CD4-positive, CD25-positive, alpha-beta regulatory T cell (primary cell): ENCODE measurements at regions not wholly inside any gene's neighbourhood (a gene's known extent, or its start where the extent isn't known, plus 50 kb on each side); places are given as distances from the start of the nearest gene placed in this dataset.

Experiments used
- ATAC-seq, 2 donors: fragments of 150-1000 bp; cut with Tn5 transposase; one replicate each; pipeline ENCODE4 v1.10.0; 2021; ENCODE audit warnings: low read depth in 2 of 2, moderate number of reproducible peaks in 2 of 2, moderate library complexity in 1 of 2
- DNase-seq, 3 donors: peaks; one replicate each; pipeline versions ENCODE4 v3.0.0 to v3.0.0-alpha.2; 2012 to 2022; ENCODE audit warnings: mixed read lengths in 1 of 3
- H3K27ac ChIP-seq: one replicate; pipeline ENCODE4 v1.7.0; 2013; ENCODE audit warnings: mild to moderate bottlenecking, low read length; ENCODE audit not compliant: insufficient read depth, poor library complexity, severe bottlenecking
- H3K27me3 ChIP-seq: one replicate; pipeline ENCODE4 v1.7.0; 2013; ENCODE audit warnings: low read length; ENCODE audit not compliant: control insufficient read depth, insufficient read depth
- H3K36me3 ChIP-seq: one replicate; pipeline ENCODE4 v1.7.0; 2013; ENCODE audit warnings: mild to moderate bottlenecking, low read length, moderate library complexity; ENCODE audit not compliant: control insufficient read depth, insufficient read depth
- H3K4me1 ChIP-seq: 2 replicates; pipeline ENCODE4 v1.7.0; 2013; ENCODE audit warnings: mild to moderate bottlenecking, low read length; ENCODE audit not compliant: insufficient read depth, control insufficient read depth, poor library complexity, severe bottlenecking
- H3K4me3 ChIP-seq: one replicate; pipeline ENCODE4 v1.7.0; 2013; ENCODE audit warnings: low read depth, mild to moderate bottlenecking, low read length, moderate library complexity
- H3K9me3 ChIP-seq, 2 experiments: 1 replicate in 1 of 2; 2 replicates in 1 of 2; pipeline ENCODE4 v1.7.0; 2013; ENCODE audit warnings: low read length in 2 of 2, mild to moderate bottlenecking in 1 of 2, moderate library complexity in 1 of 2; ENCODE audit not compliant: control insufficient read depth in 2 of 2
- H3K27ac Mint-ChIP-seq, 3 donors: one replicate each; pipeline ENCODE4 v1.8.0; 2020 to 2022; ENCODE audit warnings: mild to moderate bottlenecking in 3 of 3, mixed read lengths in 3 of 3, moderate library complexity in 2 of 3
- H3K27me3 Mint-ChIP-seq: one replicate; pipeline ENCODE4 v1.8.0; 2022; ENCODE audit warnings: mild to moderate bottlenecking, mixed read lengths
- H3K36me3 Mint-ChIP-seq: one replicate; pipeline ENCODE4 v1.8.0; 2020; ENCODE audit warnings: mixed read lengths
- H3K4me1 Mint-ChIP-seq, 4 donors: one replicate each; pipeline ENCODE4 v1.8.0; 2020 to 2022; ENCODE audit warnings: mixed read lengths in 4 of 4, mild to moderate bottlenecking in 1 of 4
- H3K4me3 Mint-ChIP-seq, 4 donors: one replicate each; pipeline ENCODE4 v1.8.0; 2020 to 2022; ENCODE audit warnings: mild to moderate bottlenecking in 4 of 4, mixed read lengths in 4 of 4, moderate library complexity in 3 of 4
- H3K9me3 Mint-ChIP-seq, 7 donors: one replicate each; pipeline ENCODE4 v1.8.0; 2020 to 2022; ENCODE audit warnings: mixed read lengths in 7 of 7, mild to moderate bottlenecking in 3 of 7, moderate library complexity in 2 of 7

DNA sequence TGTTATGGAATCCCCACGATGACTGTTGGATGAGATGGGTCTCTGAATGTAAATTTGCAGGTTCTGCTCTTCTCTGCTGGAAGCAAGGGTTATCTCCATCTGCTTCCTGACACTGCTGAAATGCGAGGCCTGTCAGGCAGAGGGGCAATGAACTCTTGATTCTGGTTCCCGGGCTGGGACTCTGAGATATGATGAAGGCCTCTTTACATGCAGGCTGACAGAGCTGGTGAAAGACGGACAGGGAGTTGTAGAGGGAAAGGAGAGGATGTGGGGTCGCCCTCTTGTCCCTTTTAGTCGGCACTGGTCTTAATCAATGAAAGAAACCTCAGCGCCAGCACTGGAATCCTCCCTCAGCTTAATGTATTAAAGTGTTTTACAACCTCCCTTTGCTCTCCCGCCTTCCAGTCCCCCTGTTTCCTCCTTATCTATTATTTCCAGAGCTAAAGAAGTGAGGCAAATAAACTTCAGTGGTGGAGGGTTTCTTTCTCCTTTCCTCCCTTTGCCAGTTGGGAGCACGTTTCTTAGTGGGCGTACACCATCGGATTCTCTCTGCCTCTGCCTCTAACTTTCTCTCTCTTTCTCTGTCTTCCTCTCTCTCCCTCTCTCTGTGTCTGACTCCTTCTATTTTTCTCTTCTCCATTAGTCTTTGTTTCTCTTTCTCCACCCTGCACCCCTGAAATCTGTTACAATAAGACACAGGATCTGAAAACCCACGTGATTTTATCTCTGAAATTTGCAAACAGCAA is 145.6 kb downstream of the BAMBI start:
- H3K27me3 ChIP-seq: no peaks in the 10 kb centered on the region
- no peaks in the 10 kb centered on the region for H3K36me3 ChIP-seq
- no peak overlapping the region for H3K4me3 Mint-ChIP-seq
- no peak overlapping the region for H3K27ac Mint-ChIP-seq
- no peaks in the 10 kb centered on the region for H3K27me3 Mint-ChIP-seq
- ATAC-seq (no peak), DNase-seq (no peak)
- H3K4me1 Mint-ChIP-seq: no peaks in the 10 kb centered on the region
- no peaks in the 10 kb centered on the region for H3K9me3 Mint-ChIP-seq
- no peaks in the 10 kb centered on the region for H3K9me3 ChIP-seq
- no peak overlapping the region for H3K27ac ChIP-seq
- H3K4me1 ChIP-seq: no peaks in the 10 kb centered on the region
- H3K36me3 Mint-ChIP-seq: no peaks in the 10 kb centered on the region
- no peak overlapping the region for H3K4me3 ChIP-seq

DNA sequence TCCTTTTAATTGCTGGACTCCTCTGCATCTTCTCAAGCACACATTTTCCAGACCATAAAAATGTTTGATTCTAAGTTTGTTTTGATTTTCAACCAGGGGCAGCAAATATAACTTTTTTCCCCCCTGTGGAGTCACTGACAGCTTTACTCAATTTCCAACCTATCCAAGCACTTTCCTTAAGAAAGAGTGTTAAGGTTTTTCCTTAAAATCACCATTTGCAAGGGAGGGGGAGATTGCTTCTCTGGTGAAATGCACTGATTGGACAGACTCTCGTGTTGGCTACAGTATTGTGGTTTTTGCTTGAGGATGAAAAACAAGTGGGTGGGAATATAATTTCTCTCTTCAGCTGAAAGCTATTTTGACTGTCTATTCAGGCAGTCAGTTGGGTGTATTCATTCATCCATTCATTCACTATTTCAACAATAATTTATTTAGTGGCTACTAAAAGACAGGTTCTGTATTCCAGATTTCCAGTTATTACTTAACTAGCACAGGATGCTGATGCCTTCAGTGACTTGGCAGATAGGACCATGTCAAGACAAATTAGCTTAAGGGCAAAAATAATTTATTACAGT is 146.3 kb downstream of the BAMBI start:
- Mint-ChIP-seq H3K27ac (no peak overlapping the region), H3K36me3 (no peaks in the 10 kb centered on the region), H3K27me3 (no peaks in the 10 kb centered on the region), H3K4me1 (no peaks in the 10 kb centered on the region), H3K4me3 (no peak overlapping the region), H3K9me3 (no peaks in the 10 kb centered on the region)
- H3K4me3 ChIP-seq: no peak overlapping the region
- H3K27ac ChIP-seq: no peak overlapping the region
- no peak for ATAC-seq
- no peaks in the 10 kb centered on the region for H3K9me3 ChIP-seq
- no peak for DNase-seq
- no peaks in the 10 kb centered on the region for H3K4me1 ChIP-seq
- H3K36me3 ChIP-seq: no peaks in the 10 kb centered on the region
- H3K27me3 ChIP-seq: no peaks in the 10 kb centered on the region

DNA sequence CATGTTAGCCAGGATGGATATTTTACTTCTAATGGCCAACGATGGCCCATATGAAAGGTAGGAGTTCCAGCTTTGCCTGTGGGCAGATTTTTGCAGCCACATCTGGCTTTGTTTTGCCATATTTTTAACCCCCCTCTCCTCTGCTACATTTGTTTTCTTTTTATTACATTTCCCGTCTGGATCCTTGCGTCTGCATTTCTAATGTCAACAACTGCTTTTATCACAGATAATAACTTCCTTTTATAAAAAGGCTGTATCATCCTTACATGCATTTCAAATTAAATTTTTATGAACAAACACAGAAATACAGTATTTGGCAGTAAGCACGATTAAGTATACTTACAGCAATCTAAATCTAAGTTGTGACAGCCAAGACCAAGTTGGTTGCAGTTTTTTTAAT is 156.0 kb downstream of the BAMBI start:
- ATAC-seq (no peak), DNase-seq (no peak)
- H3K27ac ChIP-seq: no peak overlapping the region
- Mint-ChIP-seq H3K36me3 (no peaks in the 10 kb centered on the region), H3K4me1 (no peaks in the 10 kb centered on the region), H3K4me3 (no peak overlapping the region), H3K27ac (no peak overlapping the region), H3K27me3 (peaks cover 4% of the 10 kb centered on the region), H3K9me3 (peaks cover 0 to 2% (median 0%) of the 10 kb centered on the region in 7 donors)
- H3K27me3 ChIP-seq: no peaks in the 10 kb centered on the region
- H3K36me3 ChIP-seq: no peaks in the 10 kb centered on the region
- no peaks in the 10 kb centered on the region for H3K4me1 ChIP-seq
- no peak overlapping the region for H3K4me3 ChIP-seq
- H3K9me3 ChIP-seq: no peaks in the 10 kb centered on the region

DNA sequence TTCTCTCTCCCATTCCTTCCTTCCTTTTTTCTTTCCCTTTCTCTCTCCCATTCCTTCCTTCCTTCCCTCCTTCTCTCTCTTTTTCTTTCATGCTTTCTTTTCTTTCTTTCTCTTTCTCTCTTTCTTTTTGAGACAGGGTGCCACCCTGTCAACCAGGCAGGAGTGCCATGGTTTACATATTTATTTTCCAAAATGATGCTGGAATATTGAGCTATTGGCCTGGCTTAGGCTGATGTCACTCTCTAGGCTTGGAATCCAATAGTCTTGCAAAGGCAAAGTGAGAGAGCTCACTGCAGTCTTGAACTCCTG is 159.1 kb downstream of the BAMBI start:
- Histone ChIP-seq H3K9me3 (no peaks in the 10 kb centered on the region), H3K4me3 (no peak overlapping the region), H3K27ac (no peak overlapping the region), H3K36me3 (no peaks in the 10 kb centered on the region), H3K4me1 (no peaks in the 10 kb centered on the region), H3K27me3 (no peaks in the 10 kb centered on the region)
- H3K4me3 Mint-ChIP-seq: no peak overlapping the region
- H3K4me1 Mint-ChIP-seq: no peaks in the 10 kb centered on the region
- no peak for DNase-seq
- no peak for ATAC-seq
- H3K27ac Mint-ChIP-seq: no peak overlapping the region
- peaks cover 0 to 2% (median 0%) of the 10 kb centered on the region in 7 donors for H3K9me3 Mint-ChIP-seq
- no peaks in the 10 kb centered on the region for H3K27me3 Mint-ChIP-seq
- H3K36me3 Mint-ChIP-seq: no peaks in the 10 kb centered on the region

DNA sequence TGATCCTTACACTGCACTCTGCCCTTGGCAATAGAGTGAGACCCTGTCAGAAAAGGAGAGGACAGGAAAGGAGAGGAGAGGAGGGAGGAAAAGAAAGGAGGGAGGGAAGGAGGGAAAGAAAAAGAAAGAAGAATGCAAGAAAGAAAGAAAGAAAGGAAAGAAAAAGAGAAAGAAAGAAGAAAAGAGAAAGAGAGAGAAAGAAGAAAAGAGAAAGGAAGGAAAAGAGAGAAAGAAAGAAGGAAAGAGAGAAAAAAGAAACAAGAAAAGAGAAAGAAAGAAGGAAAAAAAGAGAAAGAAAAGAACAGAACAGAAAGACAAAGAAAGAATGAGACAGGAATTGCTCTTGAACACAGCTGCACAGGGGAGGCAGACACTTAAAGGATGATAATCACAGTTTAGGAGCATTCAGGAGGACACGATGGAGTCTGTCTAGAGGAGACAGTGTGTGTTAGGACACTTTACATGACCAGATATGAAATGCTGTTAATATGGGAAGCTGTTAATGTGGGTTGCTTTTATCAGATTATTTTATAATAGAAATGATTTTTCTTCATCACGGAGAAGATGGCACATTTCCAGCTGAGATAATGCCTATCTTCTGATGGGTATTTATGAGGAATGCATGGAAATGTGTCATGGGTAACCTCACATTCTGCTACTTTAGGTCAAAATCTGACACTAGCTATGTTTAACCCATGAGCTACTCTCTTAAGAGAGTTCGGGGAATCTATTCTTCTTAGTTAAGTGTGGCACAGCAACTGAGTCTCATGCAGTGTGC is 160.5 kb downstream of the BAMBI start:
- Mint-ChIP-seq H3K36me3 (no peaks in the 10 kb centered on the region), H3K27ac (peak overlapping the region in 1 of 3 donors; percentile 85), H3K9me3 (peaks cover 0 to 2% (median 0%) of the 10 kb centered on the region in 7 donors), H3K27me3 (no peaks in the 10 kb centered on the region), H3K4me1 (no peaks in the 10 kb centered on the region), H3K4me3 (no peak overlapping the region)
- Histone ChIP-seq H3K27me3 (no peaks in the 10 kb centered on the region), H3K27ac (no peak overlapping the region), H3K4me1 (no peaks in the 10 kb centered on the region), H3K4me3 (no peak overlapping the region), H3K36me3 (no peaks in the 10 kb centered on the region), H3K9me3 (no peaks in the 10 kb centered on the region)
- no peak for DNase-seq
- no peak for ATAC-seq

DNA sequence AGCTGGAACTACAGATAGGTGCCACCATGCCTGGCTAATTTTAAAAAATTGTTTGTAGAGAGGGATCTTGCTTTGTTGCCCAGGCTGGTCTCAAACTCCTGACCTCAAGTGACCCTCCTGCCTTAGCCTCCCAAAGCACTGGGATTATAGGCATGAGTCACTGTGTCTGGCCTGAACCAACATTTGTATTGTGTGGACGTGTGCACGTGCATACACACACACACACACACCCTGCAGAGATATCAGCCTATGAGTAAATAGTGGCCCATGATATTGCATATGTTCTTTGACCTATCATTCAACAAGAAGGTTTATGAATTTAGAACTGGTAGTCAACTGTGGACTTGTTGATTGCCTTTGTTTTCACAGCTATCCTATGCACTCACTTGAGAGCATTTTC is 161.6 kb downstream of the BAMBI start:
- Mint-ChIP-seq H3K27ac (no peak overlapping the region), H3K36me3 (no peaks in the 10 kb centered on the region), H3K27me3 (no peaks in the 10 kb centered on the region), H3K4me1 (no peaks in the 10 kb centered on the region), H3K9me3 (peaks cover 0 to 2% (median 0%) of the 10 kb centered on the region in 7 donors), H3K4me3 (no peak overlapping the region)
- H3K36me3 ChIP-seq: no peaks in the 10 kb centered on the region
- no peaks in the 10 kb centered on the region for H3K4me1 ChIP-seq
- H3K9me3 ChIP-seq: no peaks in the 10 kb centered on the region
- no peaks in the 10 kb centered on the region for H3K27me3 ChIP-seq
- no peak for ATAC-seq
- DNase-seq: no peak
- no peak overlapping the region for H3K27ac ChIP-seq
- H3K4me3 ChIP-seq: no peak overlapping the region

DNA sequence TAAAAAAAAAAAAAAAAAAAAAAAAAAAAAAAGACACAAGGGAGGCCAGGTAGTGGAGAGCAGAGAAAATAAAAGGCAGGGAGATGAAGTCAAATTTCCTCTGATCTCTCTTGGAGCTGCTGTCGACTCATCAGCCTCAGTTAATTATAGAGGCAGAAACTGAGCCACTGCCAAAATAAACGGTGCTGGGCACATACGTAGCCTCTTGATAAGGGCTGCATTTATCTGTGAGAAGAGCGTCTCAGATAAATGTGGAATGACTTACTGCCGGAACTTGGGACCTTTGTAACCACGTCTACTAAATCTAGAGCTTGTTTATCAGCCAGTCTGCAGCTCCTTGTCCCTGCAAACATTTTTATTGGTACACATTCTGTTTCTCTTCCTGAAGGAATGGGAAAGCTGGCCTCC is 162.3 kb downstream of the BAMBI start:
- H3K9me3 ChIP-seq: peaks cover 0 to 3% of the 10 kb centered on the region in 2 experiments
- no peaks in the 10 kb centered on the region for H3K36me3 Mint-ChIP-seq
- DNase-seq (no peak), ATAC-seq (no peak)
- H3K4me3 ChIP-seq: no peak overlapping the region
- no peak overlapping the region for H3K27ac ChIP-seq
- H3K4me1 ChIP-seq: no peaks in the 10 kb centered on the region
- H3K27me3 ChIP-seq: no peaks in the 10 kb centered on the region
- H3K27ac Mint-ChIP-seq: no peak overlapping the region
- H3K36me3 ChIP-seq: no peaks in the 10 kb centered on the region
- peaks cover 0 to 2% (median 0%) of the 10 kb centered on the region in 7 donors for H3K9me3 Mint-ChIP-seq
- no peaks in the 10 kb centered on the region for H3K27me3 Mint-ChIP-seq
- H3K4me3 Mint-ChIP-seq: no peak overlapping the region
- no peaks in the 10 kb centered on the region for H3K4me1 Mint-ChIP-seq
